ENCODE measurements at regions not wholly inside any gene's neighbourhood (a gene's known extent, or its start where the extent isn't known, plus 50 kb on each side); places are given as distances from the start of the nearest gene placed in this dataset.

DNA sequence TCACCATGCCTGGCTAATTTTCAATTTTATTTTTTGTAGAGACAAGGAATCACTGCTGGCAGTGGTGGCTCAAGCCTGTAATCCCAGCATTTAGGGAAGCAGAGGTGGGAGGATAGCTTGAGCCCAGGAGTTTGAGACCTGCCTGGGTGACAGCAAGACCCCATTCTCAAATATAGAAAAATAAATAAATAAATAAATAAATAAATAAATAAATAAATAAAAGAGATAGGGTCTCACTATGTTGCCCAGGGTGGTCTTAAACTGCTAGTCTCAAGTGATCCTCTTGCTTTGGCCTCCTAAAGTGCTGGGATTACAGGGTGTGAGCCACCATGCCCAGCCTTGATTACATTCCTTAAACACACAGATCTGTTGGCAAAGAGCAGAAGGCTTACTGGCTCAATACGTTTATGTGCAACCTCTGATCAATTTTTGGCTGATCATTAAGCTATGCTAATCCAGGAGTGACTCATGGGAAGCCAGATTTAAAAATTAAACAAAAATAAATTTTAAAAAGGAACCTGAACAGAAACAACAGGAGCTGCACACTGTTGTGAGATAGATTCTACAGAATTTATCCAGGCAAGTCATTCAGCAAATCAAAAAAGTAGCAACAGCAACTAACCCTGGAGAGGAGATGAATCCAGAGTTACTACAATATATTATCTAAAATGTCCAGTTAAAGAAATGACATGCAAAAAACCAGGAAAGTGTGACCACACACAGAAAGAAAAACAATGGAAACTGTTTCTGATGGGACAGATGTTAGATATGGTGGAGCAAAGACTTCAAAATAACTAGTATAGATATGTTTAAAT is 79.4 kb downstream of the RPE65 start:
- Histone ChIP-seq H3K27me3 (ENCODE audit: control insufficient read depth, extremely low read depth, insufficient read depth, low read length) (no peaks in the 10 kb centered on the region), H3K4me1 (ENCODE audit: control insufficient read depth, extremely low read depth, insufficient read depth, low read length) (no peaks in the 10 kb centered on the region), H3K4me3 (ENCODE audit: control insufficient read depth in 2 of 3, extremely low read depth in 1 of 3, insufficient read depth in 2 of 3, low read depth in 1 of 3, low read length in 3 of 3) (no peak overlapping the region), H3K36me3 (ENCODE audit: control insufficient read depth in 2 of 2, extremely low read depth in 1 of 2, insufficient read depth in 2 of 2, low read length in 2 of 2) (no peaks in the 10 kb centered on the region), H3K9ac (ENCODE audit: control insufficient read depth, extremely low read depth, insufficient read depth, low read length) (no peak overlapping the region), H3K9me3 (ENCODE audit: control insufficient read depth, low read depth, low read length) (no peaks in the 10 kb centered on the region), H3K4me2 (ENCODE audit: control insufficient read depth, extremely low read depth, insufficient read depth, low read depth, low read length) (no peak overlapping the region), H3K9me1 (ENCODE audit: control insufficient read depth, extremely low read depth, insufficient read depth, low read length) (no peaks in the 10 kb centered on the region), H4K20me1 (ENCODE audit: control insufficient read depth, extremely low read depth, insufficient read depth, low read length) (no peaks in the 10 kb centered on the region), H3K27ac (ENCODE audit: control insufficient read depth, insufficient read depth, low read length) (no peak overlapping the region), H3K79me2 (ENCODE audit: control insufficient read depth, insufficient read depth, low read length) (no peaks in the 10 kb centered on the region), H2AFZ (ENCODE audit: control insufficient read depth, low read length) (no peak overlapping the region)
- TF ChIP-seq CTCF (optimal IDR thresholded peaks at IDR 0.05 in 1 of 3, IDR thresholded peaks at IDR 0.05 in 1 of 3, conservative IDR thresholded peaks at IDR 0.05 in 1 of 3; ENCODE audit: extremely low read depth in 1 of 3, insufficient read depth in 2 of 3, low read length in 3 of 3): no peak
- no peak for TF ChIP-seq EZH2 (IDR thresholded peaks at IDR 0.05; ENCODE audit: low read length)
- dilution Hi-C loops (cut with MboI; ENCODE audit: extremely low pct_ligation_motif_present, low sequenced_read_pairs): no loop called here
- FAIRE-seq (no peak), DNase-seq (ENCODE audit: low read depth, low spot score) (no peak)

DNA sequence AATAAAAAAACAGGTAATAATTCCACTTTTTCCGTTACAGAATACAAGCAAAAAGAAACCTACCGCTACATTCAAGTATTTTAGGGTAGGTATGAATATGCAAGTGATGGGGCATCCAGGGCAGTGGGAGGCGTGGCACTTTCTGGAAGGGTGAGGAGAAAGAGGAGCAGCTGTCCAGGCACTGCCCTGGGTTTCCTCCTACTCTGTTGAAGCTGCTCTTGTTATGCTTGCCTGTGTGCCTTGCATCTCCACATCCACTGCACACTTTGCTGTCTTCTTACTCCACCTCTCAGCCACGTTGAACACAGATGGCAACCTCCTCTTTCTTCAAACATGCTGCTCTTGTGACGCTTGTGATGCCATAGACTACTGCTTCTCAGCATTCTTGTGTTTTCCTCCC is 83.2 kb downstream of the RPE65 start:
- H3K27me3 ChIP-seq (ENCODE audit: control insufficient read depth, extremely low read depth, insufficient read depth, low read length): no peaks in the 10 kb centered on the region
- H2AFZ ChIP-seq (ENCODE audit: control insufficient read depth, low read length): no peak overlapping the region
- H3K27ac ChIP-seq (ENCODE audit: control insufficient read depth, insufficient read depth, low read length): no peak overlapping the region
- H3K9me1 ChIP-seq (ENCODE audit: control insufficient read depth, extremely low read depth, insufficient read depth, low read length): no peaks in the 10 kb centered on the region
- DNase-seq (ENCODE audit: low read depth, low spot score) (no peak), FAIRE-seq (no peak)
- no peaks in the 10 kb centered on the region for H3K36me3 ChIP-seq (ENCODE audit: control insufficient read depth in 2 of 2, extremely low read depth in 1 of 2, insufficient read depth in 2 of 2, low read length in 2 of 2)
- no peak for TF ChIP-seq CTCF (optimal IDR thresholded peaks at IDR 0.05 in 1 of 3, IDR thresholded peaks at IDR 0.05 in 1 of 3, conservative IDR thresholded peaks at IDR 0.05 in 1 of 3; ENCODE audit: extremely low read depth in 1 of 3, insufficient read depth in 2 of 3, low read length in 3 of 3)
- no peak for TF ChIP-seq EZH2 (IDR thresholded peaks at IDR 0.05; ENCODE audit: low read length)
- H3K4me2 ChIP-seq (ENCODE audit: control insufficient read depth, extremely low read depth, insufficient read depth, low read depth, low read length): no peak overlapping the region
- no peaks in the 10 kb centered on the region for H3K79me2 ChIP-seq (ENCODE audit: control insufficient read depth, insufficient read depth, low read length)
- no peak overlapping the region for H3K4me3 ChIP-seq (ENCODE audit: control insufficient read depth in 2 of 3, extremely low read depth in 1 of 3, insufficient read depth in 2 of 3, low read depth in 1 of 3, low read length in 3 of 3)
- H4K20me1 ChIP-seq (ENCODE audit: control insufficient read depth, extremely low read depth, insufficient read depth, low read length): no peaks in the 10 kb centered on the region
- no peak overlapping the region for H3K9ac ChIP-seq (ENCODE audit: control insufficient read depth, extremely low read depth, insufficient read depth, low read length)
- no peaks in the 10 kb centered on the region for H3K9me3 ChIP-seq (ENCODE audit: control insufficient read depth, low read depth, low read length)
- dilution Hi-C loops (cut with MboI; ENCODE audit: extremely low pct_ligation_motif_present, low sequenced_read_pairs): no loop called here
- no peaks in the 10 kb centered on the region for H3K4me1 ChIP-seq (ENCODE audit: control insufficient read depth, extremely low read depth, insufficient read depth, low read length)
